Stimulated activated CD8-positive, alpha-beta memory T cell treated with anti-CD3 and anti-CD28 coated beads, Interleukin-15, amount 100 ng/mL, for 4 hours (primary cell): ENCODE measurements at regions not wholly inside any gene's neighbourhood (a gene's known extent, or its start where the extent isn't known, plus 50 kb on each side); places are given as distances from the start of the nearest gene placed in this dataset.
"Not testable (repeated sequence)": the region's sequence is repeated elsewhere in the genome, so short reads cannot be mapped to it uniquely, and the experiment has no call there.

Experiments used
- DNase-seq, 2 donors: peaks; one replicate each; pipeline ENCODE4 v3.0.0-alpha.2; 2020; ENCODE audit warnings: low read depth in 2 of 2

DNA sequence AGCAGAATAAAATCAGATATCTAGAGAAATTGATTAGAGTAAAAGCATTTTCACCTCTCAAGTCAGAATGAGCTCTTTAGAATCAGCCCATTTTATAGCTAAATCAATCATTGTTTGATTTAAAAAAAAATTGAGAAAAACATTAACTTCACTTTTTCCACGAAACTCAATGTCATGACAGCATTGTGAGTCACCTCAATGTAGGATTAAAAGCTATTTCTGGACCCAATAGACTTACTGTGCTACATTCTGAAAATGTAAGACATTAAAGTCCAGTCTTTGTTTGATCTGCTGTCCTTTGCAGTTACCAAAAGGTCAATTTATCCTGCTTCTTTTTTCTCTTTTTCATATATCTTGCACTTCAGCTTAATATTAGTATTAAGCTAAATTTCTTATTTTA lies 519.4 kb upstream of the ZNF337 start:
- DNase-seq: no peak

DNA sequence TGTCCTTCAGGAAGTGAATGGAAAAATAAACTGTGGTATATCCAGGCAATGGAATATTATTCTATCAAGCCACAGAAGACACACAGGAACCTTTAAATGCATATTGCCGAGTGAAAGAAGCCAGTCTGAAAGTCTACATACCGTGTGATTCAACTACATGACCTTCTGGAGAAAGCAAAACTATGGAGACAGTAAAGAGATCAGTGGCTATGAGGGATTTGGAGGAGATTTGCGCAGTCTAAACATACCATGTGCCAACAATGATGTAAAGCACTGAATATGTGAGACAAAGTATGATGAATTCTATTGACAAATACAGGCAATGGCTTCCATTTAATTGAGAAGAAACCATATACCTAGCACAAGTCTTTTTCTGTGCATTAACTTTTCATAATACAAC lies 518.3 kb upstream of the ZNF337 start:
- DNase-seq: no peak

DNA sequence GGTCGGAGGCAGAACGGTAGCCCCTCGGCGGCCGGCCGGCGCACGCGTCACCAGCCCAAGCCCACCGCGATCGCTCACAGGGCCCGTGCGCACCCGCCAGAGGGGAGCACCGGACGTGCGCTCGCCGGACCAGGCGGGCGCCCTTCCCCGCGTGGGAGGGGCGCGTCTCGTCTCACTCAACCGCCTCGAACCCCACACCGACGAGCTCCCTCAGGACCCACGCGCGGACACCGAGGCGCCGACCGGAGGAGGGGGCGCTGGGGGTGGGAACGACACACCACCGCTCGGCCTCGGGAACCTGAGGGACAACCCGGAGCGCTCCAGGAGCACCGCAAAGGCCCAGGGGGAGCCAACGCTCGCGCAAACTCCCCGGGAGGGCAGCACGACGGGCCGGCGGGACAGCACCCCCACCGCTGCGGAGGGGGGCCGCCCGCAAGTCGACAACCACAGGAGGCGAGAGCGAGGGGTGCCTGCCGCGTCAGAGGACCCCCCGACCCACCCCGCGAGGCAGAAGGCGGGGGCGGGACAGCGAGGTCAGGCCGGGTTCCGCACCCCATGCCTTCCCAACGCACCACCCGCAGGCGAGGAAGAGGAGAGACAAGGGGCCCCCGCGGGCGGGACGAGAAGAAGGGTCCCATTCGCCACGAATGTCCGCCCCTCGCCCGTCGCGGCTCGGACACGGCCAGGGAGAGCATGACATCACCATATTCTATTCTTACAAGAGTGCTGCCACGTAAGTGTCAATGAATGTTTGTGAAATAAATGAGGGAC lies 512.7 kb upstream of the ZNF337 start:
- no peak for DNase-seq

DNA sequence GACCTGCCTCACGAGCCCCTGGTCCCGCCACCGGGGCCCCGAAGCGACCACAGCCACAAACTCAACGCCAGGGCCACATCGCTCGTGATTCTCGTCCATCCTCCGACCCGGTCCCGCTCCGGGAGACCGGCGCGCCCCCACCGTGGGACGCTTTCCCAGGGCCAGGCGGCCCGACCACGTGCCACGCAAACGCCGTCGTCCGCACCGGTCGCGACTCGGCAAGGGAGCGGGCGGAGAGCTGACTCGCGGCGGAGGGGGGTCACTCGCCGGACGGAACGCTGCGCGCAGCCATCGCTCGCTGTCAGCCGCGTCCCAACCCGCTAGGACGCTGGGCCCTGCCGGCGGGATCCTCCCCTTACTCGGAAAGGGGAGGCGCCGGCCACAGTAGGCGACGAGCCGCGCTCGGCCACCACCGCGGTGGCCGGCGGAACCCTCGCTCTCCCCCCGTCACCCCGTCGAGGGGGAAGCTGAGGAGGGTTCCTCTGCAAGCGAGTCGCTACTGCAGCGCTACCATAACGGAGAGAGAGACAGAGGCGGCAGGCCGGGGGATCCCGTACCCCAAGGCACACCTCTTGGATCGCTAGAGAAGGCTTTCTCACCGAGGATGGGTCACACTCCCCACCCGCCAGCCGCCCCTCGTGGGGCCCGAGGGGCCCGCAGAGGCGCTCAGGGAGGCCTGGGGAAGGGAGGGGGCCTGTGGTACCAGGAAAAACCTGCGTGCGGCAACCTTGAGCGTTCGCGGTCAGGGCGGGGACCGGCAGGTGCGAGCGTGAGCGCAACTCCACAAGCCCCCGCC lies 511.8 kb upstream of the ZNF337 start:
- peak in 1 of 2 donors; percentile 23 for DNase-seq

DNA sequence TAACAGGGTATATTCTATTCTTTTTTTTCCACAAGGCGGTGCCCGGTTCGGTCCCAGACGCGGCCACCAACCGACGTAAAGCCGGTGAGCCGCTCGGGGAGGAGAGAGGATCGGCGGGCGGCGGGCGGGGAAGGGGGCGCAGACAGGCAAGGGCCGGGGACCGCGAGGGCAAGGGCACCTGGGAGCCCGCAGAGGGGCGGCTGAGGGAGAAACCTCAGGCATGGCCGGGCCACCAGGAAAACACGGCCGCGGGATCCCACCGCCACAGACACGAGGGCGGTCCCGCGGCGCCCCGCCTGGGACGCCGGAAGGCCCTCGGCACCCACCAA lies 511.3 kb upstream of the ZNF337 start:
- not testable (repeated sequence) for DNase-seq

DNA sequence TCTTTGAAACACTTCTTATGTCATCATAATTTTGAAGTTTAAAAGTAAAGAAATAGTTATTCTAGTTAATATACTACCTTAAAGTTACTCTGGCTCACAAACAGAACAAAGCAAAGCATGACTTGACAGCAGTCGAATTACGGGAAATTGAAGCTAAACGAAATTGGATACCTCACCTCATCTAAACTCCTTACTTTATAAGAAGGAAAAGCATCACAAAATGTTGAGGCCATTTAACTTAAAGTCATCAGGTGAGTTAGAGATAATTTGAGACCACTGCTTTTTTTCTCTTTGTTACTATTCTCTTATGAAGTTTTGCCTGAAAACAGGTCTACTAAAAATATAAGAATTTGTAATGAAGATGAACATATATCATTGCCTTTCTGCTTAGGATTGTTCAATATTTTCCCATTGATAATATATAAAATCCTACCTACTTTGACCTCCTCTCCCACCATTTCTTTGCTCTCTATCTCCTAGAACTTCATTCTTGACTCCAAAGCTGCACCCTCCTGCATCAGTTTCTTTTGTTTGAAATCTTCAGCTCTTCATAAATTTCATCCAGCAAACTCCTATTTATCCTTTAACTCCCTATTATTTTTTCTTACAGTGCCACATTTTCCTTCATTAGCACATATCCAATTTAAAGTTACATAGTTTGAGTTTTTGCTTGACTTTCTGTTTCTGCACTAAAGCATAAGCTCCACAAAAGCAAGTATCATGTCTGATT lies 510.7 kb upstream of the ZNF337 start:
- DNase-seq: no peak

DNA sequence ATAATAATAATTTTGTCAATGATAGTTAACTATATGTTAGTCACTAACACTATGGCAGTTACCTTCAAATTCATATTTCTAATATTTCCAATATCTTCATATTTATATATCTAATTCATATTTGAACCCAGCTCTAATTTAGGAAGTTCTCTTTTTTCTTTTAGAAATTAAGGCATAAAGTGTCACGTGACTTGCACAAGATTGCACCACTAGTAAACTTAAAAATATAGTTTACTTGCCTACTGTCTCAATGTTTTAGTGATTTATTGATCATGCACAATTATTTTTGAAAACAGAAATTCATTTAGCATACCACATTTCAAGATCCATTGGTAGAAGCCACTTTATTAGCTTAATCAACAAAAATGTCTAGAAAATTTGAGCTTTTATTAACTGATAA lies 508.7 kb upstream of the ZNF337 start:
- DNase-seq: no peak

DNA sequence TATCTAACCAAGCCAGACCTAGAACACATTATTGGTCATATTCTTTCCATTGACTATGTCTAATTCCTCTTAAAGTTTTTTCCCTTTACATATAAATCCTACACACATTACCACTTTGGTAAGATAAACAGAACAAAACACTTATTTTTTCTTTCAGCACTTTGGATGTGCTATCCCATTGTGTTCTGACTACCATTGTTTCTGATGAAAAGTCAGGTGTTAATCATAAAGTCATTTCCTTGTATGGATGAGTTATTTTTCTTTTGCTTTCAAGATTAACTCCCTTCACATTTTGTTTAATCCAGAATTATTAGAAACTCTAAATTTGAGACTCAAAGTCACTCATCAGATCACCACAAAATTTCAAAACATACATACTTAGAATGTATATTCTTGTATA lies 504.4 kb upstream of the ZNF337 start:
- DNase-seq: not testable (repeated sequence)

DNA sequence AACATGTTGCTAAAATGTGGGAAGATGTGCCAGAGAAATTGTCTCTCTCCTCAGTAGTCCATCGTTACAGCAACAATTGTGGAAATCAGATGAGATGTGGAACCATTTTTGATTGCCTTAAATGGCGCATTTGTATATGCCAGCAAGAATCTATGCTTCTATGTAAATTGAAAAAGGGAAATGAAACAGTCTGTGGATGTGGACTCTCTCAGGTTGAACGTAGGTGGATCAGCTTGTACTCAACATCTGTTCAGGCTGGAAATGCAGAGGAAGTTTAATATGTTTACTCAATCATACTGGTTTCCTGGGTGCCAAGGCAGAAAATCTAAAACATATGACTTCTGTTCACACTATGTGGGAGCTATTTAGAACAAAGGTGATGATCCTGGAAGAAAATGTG lies 490.7 kb upstream of the ZNF337 start:
- DNase-seq: not testable (repeated sequence)

DNA sequence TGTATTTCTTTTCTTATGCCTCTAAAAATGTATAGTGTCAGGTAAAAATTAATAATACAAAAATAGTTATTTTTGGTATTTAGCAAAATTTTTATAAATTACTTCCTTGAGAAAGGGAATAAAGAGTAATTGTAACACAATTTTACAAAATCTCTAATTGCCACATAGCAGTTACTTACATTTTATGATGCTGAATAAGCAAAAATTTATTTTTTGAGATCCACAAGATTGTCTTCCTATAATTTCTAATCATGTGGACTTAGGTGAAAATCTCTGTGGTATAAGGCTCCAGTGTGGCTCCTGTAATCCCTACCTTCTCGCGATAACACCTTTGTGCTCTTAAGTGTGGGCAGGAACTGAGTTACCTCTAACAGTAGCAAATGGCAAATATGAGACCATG lies 487.1 kb upstream of the ZNF337 start:
- DNase-seq: not testable (repeated sequence)

DNA sequence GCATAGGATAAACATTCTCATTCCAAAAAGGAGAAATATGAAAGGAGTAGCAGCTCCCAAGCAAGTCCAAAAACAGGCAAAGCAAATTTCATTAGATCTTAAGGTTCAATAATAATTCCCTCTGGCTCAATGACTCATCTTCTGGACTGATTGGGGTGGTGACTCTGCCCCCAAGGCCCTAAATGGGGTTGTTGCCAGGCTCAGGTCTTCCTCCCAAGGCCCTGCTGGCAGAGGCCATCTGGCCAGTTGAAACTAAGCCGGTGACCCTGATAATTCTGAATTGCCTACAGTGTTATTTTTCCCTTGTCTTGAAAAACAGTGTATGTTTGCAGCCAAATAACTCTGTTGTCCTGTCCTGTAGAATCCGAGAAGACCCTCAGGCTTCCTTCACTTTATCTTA lies 484.7 kb upstream of the ZNF337 start:
- DNase-seq: not testable (repeated sequence)

DNA sequence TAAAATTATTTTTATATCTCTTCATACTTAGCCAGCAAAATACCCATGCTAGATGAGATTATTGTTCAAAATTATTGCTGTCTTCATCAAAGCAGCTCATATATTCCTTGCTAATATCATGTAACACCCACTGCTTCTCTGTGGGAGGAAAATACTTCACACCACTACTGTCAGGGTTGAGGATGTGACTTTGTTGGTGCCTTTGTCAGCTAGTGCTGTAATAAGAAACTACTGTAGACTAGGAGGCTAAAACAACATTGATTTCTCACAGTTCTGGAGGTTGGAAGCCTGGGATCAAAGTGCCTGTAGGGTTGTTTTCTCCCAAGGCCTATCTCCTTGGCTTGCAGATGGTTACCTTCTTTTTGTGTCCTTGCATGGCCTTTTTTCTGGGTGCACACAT lies 475.2 kb upstream of the ZNF337 start:
- not testable (repeated sequence) for DNase-seq

DNA sequence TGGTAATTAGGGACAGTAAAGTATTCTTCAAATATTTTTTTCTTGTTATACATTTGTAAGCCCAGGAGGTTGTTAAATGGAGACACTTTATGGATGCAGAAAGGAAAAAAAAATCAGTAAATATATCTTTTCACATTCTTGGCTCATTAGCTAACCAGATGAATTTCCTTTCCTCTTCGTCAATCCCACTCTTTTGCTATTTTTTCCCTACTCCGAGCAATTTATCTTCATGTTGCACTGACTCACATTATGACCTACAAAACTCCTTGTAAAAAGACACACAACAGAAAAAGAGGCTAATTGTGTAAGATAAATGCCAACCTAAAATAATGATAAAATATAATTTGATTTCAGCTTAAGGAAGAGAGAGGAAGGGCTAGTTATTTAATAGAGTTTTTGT lies 472.9 kb upstream of the ZNF337 start:
- no peak for DNase-seq

DNA sequence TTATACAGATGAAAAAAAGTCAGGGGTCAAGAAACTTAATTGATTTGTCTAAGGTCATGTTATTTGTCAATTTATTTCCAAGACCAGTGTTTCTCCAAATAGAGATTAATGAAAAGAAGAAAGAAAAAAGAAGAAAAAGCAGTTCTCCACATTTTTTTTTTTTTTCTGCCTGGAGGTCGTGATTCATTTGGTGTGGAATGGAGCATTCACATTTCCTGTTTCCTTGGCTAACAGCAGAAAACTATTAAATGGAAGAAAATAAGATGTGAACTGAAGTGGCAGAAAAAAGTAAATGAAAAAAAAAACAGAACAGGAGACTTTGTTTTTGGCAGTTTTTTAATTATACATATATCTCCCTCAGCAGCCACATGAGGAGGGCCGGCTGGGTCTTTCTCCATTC lies 470.8 kb upstream of the ZNF337 start:
- DNase-seq: no peak

DNA sequence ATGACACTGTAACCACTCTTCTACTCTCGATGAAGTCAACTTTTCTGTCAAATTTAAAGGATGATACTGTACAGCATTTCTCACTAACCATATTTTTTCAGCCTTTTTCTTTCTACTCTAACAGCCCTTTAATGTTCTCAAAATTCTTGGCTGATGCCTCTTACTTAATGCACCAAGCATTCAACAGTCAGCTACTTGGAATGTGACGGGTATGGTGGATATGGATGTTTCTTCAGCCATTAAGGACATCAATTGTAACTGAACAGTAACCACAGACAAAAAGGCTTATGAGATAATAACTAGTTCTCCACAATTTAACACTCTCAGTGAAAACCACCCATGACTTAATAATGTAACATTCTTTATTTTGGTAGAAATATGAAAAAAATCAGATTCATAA lies 467.2 kb upstream of the ZNF337 start:
- DNase-seq: no peak

DNA sequence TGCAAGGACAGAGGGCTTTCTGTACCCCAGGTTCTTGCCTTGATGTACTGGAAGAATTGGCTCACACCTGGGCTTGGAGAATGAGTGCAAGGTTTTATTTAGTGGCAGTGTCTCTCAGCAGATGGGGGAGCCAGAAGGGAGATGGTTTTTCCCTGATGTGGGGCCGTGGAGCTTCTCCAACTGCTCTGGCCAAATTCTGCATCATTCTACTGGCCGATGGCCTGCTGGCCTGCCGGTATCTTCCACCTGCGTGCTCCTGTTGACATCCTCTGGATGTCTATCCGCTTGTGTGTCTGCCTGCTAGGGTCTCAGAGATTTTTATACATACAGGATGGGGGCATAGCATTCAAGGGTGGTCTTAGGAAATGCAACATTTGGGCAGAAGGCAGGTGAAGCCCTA lies 466.5 kb upstream of the ZNF337 start:
- DNase-seq: not testable (repeated sequence)

DNA sequence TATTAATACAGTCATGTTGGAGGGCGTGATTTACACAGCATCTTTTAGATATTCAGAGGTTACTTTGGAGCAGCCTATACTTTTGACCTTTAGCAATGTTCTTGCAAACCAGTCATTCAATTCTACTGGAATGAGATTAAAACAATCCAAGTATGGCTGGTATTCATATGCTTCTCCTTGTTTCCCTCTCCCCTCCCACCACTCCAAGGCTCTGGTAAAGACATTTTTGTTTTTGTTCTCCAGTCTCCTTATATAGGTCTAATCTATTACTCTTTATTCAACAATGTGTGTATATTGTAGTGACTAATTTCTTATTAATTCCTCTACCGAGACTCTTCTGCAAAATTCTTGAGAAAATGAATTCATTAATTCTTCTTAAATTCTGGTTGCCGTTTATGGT lies 465.1 kb upstream of the ZNF337 start:
- DNase-seq: not testable (repeated sequence)

DNA sequence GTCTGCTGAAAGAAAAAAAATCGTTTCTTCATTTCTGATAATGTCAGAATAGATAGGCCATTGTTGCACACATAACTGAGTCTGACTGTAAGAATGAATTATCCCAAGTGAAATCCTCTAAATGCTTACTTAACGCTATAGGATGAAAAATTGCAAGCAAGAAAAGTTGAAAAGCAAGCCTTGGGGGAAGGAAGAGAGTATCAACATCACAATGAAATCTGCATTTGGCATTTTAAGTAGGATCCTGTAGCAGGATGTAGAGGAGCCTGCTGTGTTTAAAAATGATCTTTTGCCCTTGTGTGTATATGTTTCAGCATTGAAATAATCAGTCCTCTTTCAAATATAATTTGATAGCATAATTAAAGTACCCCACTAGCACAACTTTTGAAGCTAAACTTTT lies 464.3 kb upstream of the ZNF337 start:
- not testable (repeated sequence) for DNase-seq

DNA sequence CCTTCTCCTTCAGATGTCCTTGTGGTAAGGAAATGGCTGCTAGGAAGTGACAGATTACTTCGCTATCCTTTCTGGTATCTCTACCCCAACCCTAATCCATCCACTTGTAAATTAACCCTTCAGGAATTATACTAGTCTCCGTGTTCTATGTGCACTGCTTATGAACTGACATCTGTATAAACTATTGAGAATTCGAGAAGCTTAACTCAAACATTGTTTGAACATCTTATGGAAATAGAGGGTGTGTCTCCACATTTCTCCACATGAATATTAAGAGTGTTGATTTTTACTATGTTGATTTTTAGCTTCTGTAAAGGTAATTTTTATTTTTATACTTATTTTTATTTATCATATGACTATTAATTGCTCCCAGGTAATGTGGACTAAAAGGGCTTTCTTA lies 457.6 kb upstream of the ZNF337 start:
- DNase-seq: no peak

DNA sequence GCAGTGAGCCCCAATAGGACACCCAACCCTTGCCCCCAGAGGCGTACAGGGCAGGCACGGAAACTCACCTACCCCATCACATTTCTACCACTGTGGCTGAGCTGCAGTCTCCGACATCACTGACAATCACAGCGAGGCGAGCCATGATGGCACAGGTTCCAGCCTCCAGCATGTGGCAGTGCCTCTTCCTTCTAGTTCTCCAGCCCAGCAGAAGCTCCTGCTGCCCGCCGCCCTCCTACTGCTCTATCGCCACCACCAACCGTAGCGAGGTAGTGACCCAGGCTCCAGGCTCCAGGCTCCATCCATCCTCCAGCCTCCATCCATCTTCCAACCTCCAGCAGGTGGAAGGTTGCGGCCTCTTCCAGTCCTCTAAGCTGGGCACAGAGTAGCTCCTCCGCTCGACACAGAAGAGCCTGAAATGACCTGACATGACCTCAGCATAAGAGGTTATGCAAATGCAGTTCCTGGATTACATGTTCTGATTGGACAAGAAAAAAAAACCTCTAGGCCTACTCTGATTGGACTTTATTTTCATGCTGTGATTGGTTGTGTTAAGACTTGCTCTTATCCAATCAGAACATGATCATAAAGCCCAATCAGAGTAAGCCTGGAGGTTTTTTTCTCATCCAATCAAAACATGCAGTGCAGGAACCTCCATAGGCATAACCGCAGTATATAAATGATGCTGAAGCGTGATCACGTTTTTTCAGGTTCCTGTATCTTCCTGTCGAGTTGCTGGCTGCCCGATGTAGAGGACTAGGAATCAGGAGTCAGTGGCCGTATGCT lies 438.9 kb upstream of the ZNF337 start:
- no peak for DNase-seq

DNA sequence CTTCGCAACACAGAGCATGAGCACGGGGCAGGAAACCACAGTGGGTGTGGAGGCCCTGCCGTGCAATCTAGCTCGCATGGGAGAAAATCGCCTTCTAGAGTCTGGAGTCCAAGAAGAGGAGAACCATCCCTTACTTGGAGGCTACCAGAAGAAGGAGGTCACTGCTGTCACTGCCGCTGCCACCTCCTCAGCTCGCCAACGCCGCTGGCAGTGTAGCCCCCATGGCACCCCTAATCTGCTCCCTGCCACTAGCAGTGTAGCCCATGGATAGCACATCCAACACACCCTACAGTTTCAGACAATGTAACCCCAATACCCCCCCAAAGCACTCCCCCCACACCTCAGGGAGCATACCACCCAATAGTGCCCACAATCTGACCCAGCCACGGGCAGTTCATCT lies 438.0 kb upstream of the ZNF337 start:
- DNase-seq: no peak

DNA sequence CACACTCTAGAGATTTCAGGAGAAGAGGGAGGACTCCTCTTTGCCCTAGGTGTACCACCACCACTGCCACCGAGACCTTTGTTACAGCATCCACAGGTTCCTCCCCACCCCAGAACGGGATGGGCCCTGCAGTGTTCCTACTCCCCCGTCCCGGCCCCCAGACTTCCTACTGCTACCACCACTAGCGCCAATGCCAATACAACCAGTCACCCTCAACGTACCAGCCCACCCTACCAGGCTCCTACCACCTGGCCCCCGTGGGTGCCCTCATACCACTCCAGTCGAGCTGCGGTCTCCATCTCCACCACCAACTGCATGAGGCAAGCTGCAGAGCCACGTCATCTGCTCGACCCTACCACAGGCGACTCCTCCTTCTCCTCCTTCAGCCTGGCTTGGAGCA lies 437.1 kb upstream of the ZNF337 start:
- DNase-seq: not testable (repeated sequence)
